ENCODE measurements at regions not wholly inside any gene's neighbourhood (a gene's known extent, or its start where the extent isn't known, plus 50 kb on each side); places are given as distances from the start of the nearest gene placed in this dataset.

DNA sequence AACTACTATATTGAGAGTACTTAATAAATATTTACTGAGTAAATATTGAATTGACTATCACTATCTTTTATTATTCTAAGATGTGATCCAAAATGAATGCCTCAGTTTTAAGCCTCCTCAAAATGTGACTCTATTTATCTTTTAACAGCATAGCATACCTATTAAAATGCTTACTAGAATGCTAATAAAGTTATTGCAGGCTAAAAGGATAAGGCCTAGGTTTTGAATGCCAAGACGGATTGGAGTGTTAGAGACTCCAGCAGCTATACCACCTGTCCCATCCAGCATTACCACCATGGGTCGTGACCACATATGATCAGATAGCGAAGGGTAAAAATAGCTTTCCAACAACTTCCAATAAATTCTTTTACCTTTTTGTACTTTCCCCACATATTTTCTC is 64.7 kb upstream of the MYRIP start:
- no peaks in the 10 kb centered on the region for H3K4me1 ChIP-seq (ENCODE audit: control insufficient read depth in 3 of 3, insufficient read depth in 2 of 3, low read depth in 1 of 3, low read length in 2 of 3)
- DNase-seq (no peak), FAIRE-seq (no peak)
- H3K27ac ChIP-seq (ENCODE audit: low read depth in 1 of 3, low read length in 2 of 3): no peak overlapping the region
- H3K36me3 ChIP-seq (ENCODE audit: control insufficient read depth in 3 of 3, insufficient read depth in 2 of 3, low read depth in 1 of 3, low read length in 3 of 3): no peaks in the 10 kb centered on the region
- no peaks in the 10 kb centered on the region for H3K27me3 ChIP-seq (ENCODE audit: control insufficient read depth in 3 of 3, insufficient read depth in 3 of 3, low read length in 3 of 3)
- no peak overlapping the region for H3K4me3 ChIP-seq (ENCODE audit: low read depth in 1 of 3, low read length in 3 of 3)
- 80 to 86% (median 84%) methylated on average over 3 of the region's 3 CpGs for WGBS, 3 donors
- H3K9me3 ChIP-seq (ENCODE audit: control insufficient read depth in 2 of 2, insufficient read depth in 1 of 2, low read depth in 1 of 2, low read length in 1 of 2): no peaks in the 10 kb centered on the region

DNA sequence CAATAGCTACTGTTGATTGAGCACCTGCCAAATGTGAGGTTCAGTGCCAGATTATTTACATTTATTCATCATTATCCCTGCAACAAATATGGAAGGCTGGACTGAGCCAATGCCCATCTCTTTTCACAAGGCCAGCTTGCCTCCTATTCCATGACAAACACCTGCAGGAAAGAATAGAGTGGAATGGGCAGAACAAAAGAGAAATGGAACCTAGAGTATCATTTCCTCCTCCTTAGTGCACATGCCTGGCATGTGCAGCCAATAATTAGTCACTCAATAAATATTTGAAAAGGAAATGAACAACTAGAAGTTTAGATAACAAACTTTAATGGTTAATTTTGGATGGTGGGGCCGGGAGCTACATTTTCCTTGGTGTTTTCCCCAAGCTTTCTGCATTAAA is 61.4 kb upstream of the MYRIP start:
- FAIRE-seq (no peak), DNase-seq (no peak)
- Histone ChIP-seq H3K9me3 (ENCODE audit: control insufficient read depth in 2 of 2, insufficient read depth in 1 of 2, low read depth in 1 of 2, low read length in 1 of 2) (no peaks in the 10 kb centered on the region), H3K27me3 (ENCODE audit: control insufficient read depth in 3 of 3, insufficient read depth in 3 of 3, low read length in 3 of 3) (no peaks in the 10 kb centered on the region), H3K27ac (ENCODE audit: low read depth in 1 of 3, low read length in 2 of 3) (no peak overlapping the region), H3K36me3 (ENCODE audit: control insufficient read depth in 3 of 3, insufficient read depth in 2 of 3, low read depth in 1 of 3, low read length in 3 of 3) (no peaks in the 10 kb centered on the region), H3K4me1 (ENCODE audit: control insufficient read depth in 3 of 3, insufficient read depth in 2 of 3, low read depth in 1 of 3, low read length in 2 of 3) (no peaks in the 10 kb centered on the region), H3K4me3 (ENCODE audit: low read depth in 1 of 3, low read length in 3 of 3) (no peak overlapping the region)
- 8 to 44% (median 27%) methylated on average over 1 of the region's 1 CpG for whole genome bisulfite sequencing, 3 donors

DNA sequence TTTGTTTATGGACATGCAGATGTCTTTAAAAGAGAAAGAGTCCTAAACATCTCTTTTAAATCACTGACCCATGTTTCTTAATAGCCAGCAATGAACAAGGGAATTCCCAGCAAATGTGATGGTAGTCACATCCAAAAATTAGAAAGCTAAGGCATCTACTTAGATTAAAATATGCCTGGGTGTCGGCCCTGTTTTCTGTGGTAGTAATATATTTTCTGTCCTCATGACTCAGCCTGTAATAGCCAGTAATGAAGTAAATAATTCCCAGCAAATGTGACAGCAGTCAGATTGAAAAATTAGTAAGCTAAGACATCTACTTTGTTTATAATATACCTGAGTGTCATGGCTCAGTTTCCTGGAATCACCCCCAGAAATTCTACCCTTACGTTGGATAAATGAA is 60.6 kb upstream of the MYRIP start:
- WGBS, 3 donors: 67 to 92% (median 85%) methylated on average over 2 of the region's 2 CpGs

DNA sequence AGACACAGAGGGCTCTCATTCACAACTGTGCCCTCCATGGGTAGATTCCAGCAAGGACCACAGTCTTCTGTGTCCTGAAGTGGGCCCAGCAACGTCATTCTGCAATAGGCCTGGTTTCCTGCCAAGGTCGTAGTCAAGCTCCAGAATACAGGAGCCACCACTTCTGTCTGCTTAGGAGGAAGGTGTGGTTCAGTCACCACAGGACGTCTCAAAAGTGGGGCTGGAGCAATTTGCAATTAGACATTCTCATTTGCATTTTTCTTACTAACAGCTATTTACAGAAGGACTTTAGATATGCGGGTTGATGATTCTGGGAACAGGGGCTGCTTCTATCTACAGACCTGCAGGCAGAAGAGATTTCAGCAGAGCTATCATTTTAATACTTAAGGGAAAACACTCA is 58.7 kb upstream of the MYRIP start:
- Histone ChIP-seq H3K27ac (ENCODE audit: low read depth in 1 of 3, low read length in 2 of 3) (no peak overlapping the region), H3K27me3 (ENCODE audit: control insufficient read depth in 3 of 3, insufficient read depth in 3 of 3, low read length in 3 of 3) (no peaks in the 10 kb centered on the region), H3K36me3 (ENCODE audit: control insufficient read depth in 3 of 3, insufficient read depth in 2 of 3, low read depth in 1 of 3, low read length in 3 of 3) (no peaks in the 10 kb centered on the region), H3K9me3 (ENCODE audit: control insufficient read depth in 2 of 2, insufficient read depth in 1 of 2, low read depth in 1 of 2, low read length in 1 of 2) (no peaks in the 10 kb centered on the region), H3K4me1 (ENCODE audit: control insufficient read depth in 3 of 3, insufficient read depth in 2 of 3, low read depth in 1 of 3, low read length in 2 of 3) (no peaks in the 10 kb centered on the region), H3K4me3 (ENCODE audit: low read depth in 1 of 3, low read length in 3 of 3) (no peak overlapping the region)
- DNase-seq (no peak), FAIRE-seq (no peak)
- WGBS, 3 donors: 39 to 45% (median 39%) methylated on average over 4 of the region's 4 CpGs

More for the DNA sequence above, 60.6 kb upstream of the MYRIP start:
- Histone ChIP-seq H3K27ac (ENCODE audit: low read depth in 1 of 3, low read length in 2 of 3) (no peak overlapping the region), H3K4me3 (ENCODE audit: low read depth in 1 of 3, low read length in 3 of 3) (no peak overlapping the region), H3K4me1 (ENCODE audit: control insufficient read depth in 3 of 3, insufficient read depth in 2 of 3, low read depth in 1 of 3, low read length in 2 of 3) (no peaks in the 10 kb centered on the region), H3K36me3 (ENCODE audit: control insufficient read depth in 3 of 3, insufficient read depth in 2 of 3, low read depth in 1 of 3, low read length in 3 of 3) (no peaks in the 10 kb centered on the region), H3K27me3 (ENCODE audit: control insufficient read depth in 3 of 3, insufficient read depth in 3 of 3, low read length in 3 of 3) (no peaks in the 10 kb centered on the region), H3K9me3 (ENCODE audit: control insufficient read depth in 2 of 2, insufficient read depth in 1 of 2, low read depth in 1 of 2, low read length in 1 of 2) (no peaks in the 10 kb centered on the region)
- FAIRE-seq: no peak
- no peak for DNase-seq

DNA sequence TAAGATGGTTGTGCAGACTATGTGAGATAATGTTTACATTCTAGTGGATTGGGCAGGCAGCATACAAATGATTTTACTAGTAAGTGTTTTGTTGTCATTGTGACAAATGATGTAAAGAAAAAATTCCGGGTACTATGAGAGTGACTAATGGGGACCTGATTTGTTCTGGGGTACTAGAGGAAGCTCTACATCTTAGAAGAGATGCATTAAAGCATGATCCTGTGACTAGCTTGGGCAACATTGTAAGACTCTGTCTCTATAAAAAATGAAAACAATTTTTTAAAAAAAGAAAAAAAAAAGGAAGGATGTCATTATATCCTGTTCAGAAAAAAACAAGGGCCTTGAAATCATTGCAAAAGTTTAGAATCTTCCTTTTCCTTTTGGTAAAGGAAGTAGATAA is 58.1 kb upstream of the MYRIP start:
- Histone ChIP-seq H3K27me3 (ENCODE audit: control insufficient read depth in 3 of 3, insufficient read depth in 3 of 3, low read length in 3 of 3) (no peaks in the 10 kb centered on the region), H3K27ac (ENCODE audit: low read depth in 1 of 3, low read length in 2 of 3) (no peak overlapping the region), H3K9me3 (ENCODE audit: control insufficient read depth in 2 of 2, insufficient read depth in 1 of 2, low read depth in 1 of 2, low read length in 1 of 2) (no peaks in the 10 kb centered on the region), H3K36me3 (ENCODE audit: control insufficient read depth in 3 of 3, insufficient read depth in 2 of 3, low read depth in 1 of 3, low read length in 3 of 3) (no peaks in the 10 kb centered on the region), H3K4me3 (ENCODE audit: low read depth in 1 of 3, low read length in 3 of 3) (no peak overlapping the region), H3K4me1 (ENCODE audit: control insufficient read depth in 3 of 3, insufficient read depth in 2 of 3, low read depth in 1 of 3, low read length in 2 of 3) (no peaks in the 10 kb centered on the region)
- 36 to 66% (median 64%) methylated on average over 1 of the region's 1 CpG for WGBS, 3 donors
- DNase-seq (no peak), FAIRE-seq (no peak)

DNA sequence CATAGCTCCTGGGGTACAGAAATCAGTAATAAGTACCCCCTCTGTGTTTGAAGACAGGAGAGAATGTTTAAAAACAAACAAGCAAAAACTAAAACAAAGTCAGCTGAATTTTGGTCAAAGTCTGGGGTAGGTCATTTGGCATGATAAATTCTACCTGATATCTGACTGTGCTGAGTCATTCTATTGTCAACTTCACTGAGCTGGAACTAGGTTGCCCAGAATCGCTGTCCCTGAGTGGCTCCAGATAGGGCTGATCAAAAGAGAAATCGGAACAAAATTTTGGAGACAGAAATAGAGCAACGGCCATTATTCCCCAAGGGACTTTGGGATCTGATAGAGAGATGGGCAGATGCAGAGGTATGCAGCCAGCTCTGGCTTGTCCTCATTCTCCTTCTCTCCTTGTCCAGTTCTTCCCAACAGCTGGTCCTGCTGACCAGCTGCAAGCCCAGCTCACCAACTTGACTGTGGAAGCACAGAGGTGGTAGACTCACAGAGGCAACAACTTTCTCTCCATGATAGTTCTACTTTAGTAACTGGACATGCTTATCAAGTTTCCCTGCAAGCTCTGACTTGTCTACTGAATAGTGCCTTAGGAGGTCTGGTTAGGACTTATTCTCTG is 57.3 kb upstream of the MYRIP start:
- DNase-seq: no peak
- H3K36me3 ChIP-seq (ENCODE audit: control insufficient read depth in 3 of 3, insufficient read depth in 2 of 3, low read depth in 1 of 3, low read length in 3 of 3): no peaks in the 10 kb centered on the region
- no peaks in the 10 kb centered on the region for H3K4me1 ChIP-seq (ENCODE audit: control insufficient read depth in 3 of 3, insufficient read depth in 2 of 3, low read depth in 1 of 3, low read length in 2 of 3)
- no peak overlapping the region for H3K4me3 ChIP-seq (ENCODE audit: low read depth in 1 of 3, low read length in 3 of 3)
- H3K9me3 ChIP-seq (ENCODE audit: control insufficient read depth in 2 of 2, insufficient read depth in 1 of 2, low read depth in 1 of 2, low read length in 1 of 2): no peaks in the 10 kb centered on the region
- WGBS, 3 donors: 34 to 59% (median 38%) methylated on average over 3 of the region's 3 CpGs
- no peaks in the 10 kb centered on the region for H3K27me3 ChIP-seq (ENCODE audit: control insufficient read depth in 3 of 3, insufficient read depth in 3 of 3, low read length in 3 of 3)
- no peak overlapping the region for H3K27ac ChIP-seq (ENCODE audit: low read depth in 1 of 3, low read length in 2 of 3)
- no peak for FAIRE-seq

DNA sequence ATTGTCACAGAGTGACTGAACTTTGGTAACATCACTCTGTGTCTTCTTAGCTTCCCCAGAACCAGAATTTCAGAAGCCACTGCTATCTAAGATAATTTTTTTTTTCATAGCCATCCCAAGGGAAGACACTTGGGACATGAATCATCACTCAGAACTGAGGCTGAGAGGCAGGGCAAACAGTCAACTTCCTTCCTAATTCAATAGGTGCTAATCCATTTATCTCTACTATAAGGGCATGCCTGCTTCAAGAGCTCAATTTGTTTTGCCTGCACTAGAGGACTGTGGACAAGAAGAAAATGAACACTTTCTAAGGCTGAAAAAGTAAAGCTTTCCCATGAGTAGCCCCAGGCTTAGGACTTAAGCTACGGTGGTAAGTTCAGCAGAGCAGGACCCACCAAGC is 56.7 kb upstream of the MYRIP start:
- no peaks in the 10 kb centered on the region for H3K27me3 ChIP-seq (ENCODE audit: control insufficient read depth in 3 of 3, insufficient read depth in 3 of 3, low read length in 3 of 3)
- H3K4me3 ChIP-seq (ENCODE audit: low read depth in 1 of 3, low read length in 3 of 3): no peak overlapping the region
- H3K36me3 ChIP-seq (ENCODE audit: control insufficient read depth in 3 of 3, insufficient read depth in 2 of 3, low read depth in 1 of 3, low read length in 3 of 3): no peaks in the 10 kb centered on the region
- DNase-seq (no peak), FAIRE-seq (no peak)
- WGBS, 3 donors: 80 to 92% (median 86%) methylated on average over 1 of the region's 1 CpG
- H3K9me3 ChIP-seq (ENCODE audit: control insufficient read depth in 2 of 2, insufficient read depth in 1 of 2, low read depth in 1 of 2, low read length in 1 of 2): no peaks in the 10 kb centered on the region
- H3K27ac ChIP-seq (ENCODE audit: low read depth in 1 of 3, low read length in 2 of 3): no peak overlapping the region
- no peaks in the 10 kb centered on the region for H3K4me1 ChIP-seq (ENCODE audit: control insufficient read depth in 3 of 3, insufficient read depth in 2 of 3, low read depth in 1 of 3, low read length in 2 of 3)

DNA sequence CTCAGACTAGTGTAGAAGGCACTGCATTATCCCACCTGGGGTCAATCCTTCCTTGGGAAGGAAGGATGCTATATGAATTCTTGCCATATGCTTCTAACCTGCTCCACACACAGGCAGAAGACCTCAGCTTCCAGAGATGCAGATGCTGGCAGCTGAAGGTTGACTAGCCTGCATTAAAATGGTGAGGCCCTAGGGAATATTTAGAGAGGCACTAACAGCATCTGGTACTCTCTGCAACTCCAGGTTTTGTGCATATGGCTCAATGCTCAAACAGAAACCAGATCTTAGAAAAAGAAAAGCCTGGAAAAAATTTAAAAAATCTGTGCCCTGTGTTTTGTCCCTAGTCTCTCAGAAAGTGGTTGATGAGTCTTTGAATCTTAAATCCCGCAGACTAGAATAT is 56.0 kb upstream of the MYRIP start:
- FAIRE-seq: no peak
- Histone ChIP-seq H3K27me3 (ENCODE audit: control insufficient read depth in 3 of 3, insufficient read depth in 3 of 3, low read length in 3 of 3) (no peaks in the 10 kb centered on the region), H3K36me3 (ENCODE audit: control insufficient read depth in 3 of 3, insufficient read depth in 2 of 3, low read depth in 1 of 3, low read length in 3 of 3) (no peaks in the 10 kb centered on the region), H3K4me3 (ENCODE audit: low read depth in 1 of 3, low read length in 3 of 3) (no peak overlapping the region), H3K4me1 (ENCODE audit: control insufficient read depth in 3 of 3, insufficient read depth in 2 of 3, low read depth in 1 of 3, low read length in 2 of 3) (no peaks in the 10 kb centered on the region), H3K9me3 (ENCODE audit: control insufficient read depth in 2 of 2, insufficient read depth in 1 of 2, low read depth in 1 of 2, low read length in 1 of 2) (no peaks in the 10 kb centered on the region), H3K27ac (ENCODE audit: low read depth in 1 of 3, low read length in 2 of 3) (no peak overlapping the region)
- 81 to 94% (median 88%) methylated on average over 1 of the region's 1 CpG for WGBS, 3 donors
- DNase-seq: no peak

DNA sequence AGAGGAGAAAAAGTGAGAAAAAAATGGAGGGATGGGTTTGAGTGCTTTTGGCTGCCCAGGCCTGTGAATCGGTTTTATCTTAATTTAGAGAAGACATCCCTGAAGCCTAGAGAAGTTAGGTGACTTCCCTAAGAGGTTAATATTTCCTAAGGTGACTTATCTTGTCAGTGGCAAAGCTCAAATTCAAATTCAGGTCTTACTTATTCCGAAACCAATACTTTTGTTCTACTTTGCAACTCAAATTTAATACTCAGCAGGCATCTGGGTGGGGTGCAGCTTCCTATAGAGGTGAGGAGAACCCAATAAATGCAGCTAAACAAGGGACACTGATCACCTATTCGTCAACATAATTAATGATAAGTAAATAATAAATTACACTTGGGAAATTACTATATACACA is 54.9 kb upstream of the MYRIP start:
- Histone ChIP-seq H3K9me3 (ENCODE audit: control insufficient read depth in 2 of 2, insufficient read depth in 1 of 2, low read depth in 1 of 2, low read length in 1 of 2) (no peaks in the 10 kb centered on the region), H3K4me3 (ENCODE audit: low read depth in 1 of 3, low read length in 3 of 3) (no peak overlapping the region), H3K27ac (ENCODE audit: low read depth in 1 of 3, low read length in 2 of 3) (no peak overlapping the region), H3K27me3 (ENCODE audit: control insufficient read depth in 3 of 3, insufficient read depth in 3 of 3, low read length in 3 of 3) (no peaks in the 10 kb centered on the region), H3K4me1 (ENCODE audit: control insufficient read depth in 3 of 3, insufficient read depth in 2 of 3, low read depth in 1 of 3, low read length in 2 of 3) (no peaks in the 10 kb centered on the region), H3K36me3 (ENCODE audit: control insufficient read depth in 3 of 3, insufficient read depth in 2 of 3, low read depth in 1 of 3, low read length in 3 of 3) (no peaks in the 10 kb centered on the region)
- 68 to 73% (median 68%) methylated on average over 3 of the region's 3 CpGs for WGBS, 3 donors
- DNase-seq: no peak
- no peak for FAIRE-seq
